ENCODE measurements at regions not wholly inside any gene's neighbourhood (a gene's known extent, or its start where the extent isn't known, plus 50 kb on each side); places are given as distances from the start of the nearest gene placed in this dataset.

DNA sequence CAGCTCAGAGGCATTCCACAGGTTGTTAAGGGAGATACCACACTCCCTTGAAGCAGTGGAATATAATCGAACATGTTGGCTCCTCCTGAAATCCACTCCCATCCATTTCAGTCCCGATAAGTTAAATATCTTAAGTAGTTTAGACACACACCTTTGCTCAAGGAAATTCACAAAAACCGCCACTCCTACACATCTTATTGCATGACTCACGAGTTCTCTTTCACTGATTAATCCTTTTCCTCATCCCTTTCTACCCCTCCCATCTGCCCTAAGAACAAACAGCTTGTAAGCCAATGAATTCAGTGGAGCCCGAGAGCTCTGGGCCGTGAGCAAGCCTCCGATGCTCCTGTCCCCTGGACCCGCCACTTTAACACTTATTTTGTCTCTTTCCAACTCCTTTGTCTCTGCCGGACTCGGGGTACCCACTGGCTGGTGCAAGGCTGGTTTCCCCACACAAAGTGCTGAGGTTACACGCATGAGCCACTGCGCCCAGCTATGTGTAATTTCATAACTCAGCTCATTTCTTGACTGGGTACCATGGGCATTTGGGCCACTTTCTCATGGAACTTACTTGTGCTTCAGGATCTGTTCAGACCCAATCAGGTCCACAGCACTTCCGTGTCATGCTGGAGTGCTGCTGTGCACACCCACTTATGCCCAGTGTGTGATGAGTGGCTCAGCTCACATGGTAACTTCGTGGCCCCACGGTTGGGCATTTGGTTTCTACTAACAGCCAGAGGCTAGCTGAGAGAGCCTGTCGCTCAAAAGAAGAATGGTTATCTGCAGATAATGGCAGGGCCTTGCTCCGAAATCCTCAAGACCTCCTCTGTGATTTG is 171.8 kb upstream of the ALG10B start:
- TF ChIP-seq POLR2A (IDR thresholded peaks at IDR 0.05), result no peak
- TF ChIP-seq, protein P1, sequence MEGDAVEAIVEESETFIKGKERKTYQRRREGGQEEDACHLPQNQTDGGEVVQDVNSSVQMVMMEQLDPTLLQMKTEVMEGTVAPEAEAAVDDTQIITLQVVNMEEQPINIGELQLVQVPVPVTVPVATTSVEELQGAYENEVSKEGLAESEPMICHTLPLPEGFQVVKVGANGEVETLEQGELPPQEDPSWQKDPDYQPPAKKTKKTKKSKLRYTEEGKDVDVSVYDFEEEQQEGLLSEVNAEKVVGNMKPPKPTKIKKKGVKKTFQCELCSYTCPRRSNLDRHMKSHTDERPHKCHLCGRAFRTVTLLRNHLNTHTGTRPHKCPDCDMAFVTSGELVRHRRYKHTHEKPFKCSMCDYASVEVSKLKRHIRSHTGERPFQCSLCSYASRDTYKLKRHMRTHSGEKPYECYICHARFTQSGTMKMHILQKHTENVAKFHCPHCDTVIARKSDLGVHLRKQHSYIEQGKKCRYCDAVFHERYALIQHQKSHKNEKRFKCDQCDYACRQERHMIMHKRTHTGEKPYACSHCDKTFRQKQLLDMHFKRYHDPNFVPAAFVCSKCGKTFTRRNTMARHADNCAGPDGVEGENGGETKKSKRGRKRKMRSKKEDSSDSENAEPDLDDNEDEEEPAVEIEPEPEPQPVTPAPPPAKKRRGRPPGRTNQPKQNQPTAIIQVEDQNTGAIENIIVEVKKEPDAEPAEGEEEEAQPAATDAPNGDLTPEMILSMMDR (IDR thresholded peaks at IDR 0.05), result no peak

DNA sequence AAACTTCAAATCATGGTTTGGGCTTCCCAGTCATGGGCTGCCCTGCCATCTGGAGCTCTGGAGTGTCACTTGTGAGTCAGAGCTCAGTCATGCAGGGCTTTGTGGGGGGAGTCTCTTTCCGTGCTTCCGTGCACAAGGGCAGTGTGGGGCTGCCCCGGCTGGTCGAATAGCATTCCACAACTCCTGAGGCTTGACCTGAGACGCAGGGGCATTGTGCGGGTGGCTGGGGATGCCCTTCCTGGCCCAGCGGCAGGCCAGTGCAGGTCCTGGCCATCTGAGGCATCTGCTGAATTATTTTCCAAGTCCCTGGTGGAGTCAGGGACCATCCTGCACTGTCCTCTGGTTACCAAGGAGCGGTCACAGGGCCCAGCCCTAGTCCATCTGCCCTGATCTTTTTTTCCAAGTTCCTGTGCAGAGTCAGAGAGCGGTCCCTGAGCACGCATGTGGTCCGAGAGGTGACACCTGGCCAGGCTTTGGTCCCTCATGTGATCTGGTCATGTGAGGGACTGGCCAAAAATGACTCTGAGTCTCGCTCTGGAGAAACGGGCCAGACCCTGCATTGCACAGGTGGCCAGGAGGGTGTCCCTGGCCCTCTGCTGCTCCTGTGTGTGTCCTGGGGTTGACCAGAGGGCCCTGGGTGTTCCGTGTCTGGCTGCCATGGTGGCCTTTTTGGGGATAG is 167.0 kb upstream of the ALG10B start:
- intact Hi-C loops (cut with DNase I), result no loop called here
- no peak for DNase-seq
- TF ChIP-seq, protein P1 (IDR thresholded peaks at IDR 0.05), result no peak
- no peak for TF ChIP-seq POLR2A (IDR thresholded peaks at IDR 0.05)

More for the DNA sequence above, 171.8 kb upstream of the ALG10B start:
- WGBS, 4 donors, result 70 to 77% (median 72%) methylated on average over 17 of the region's 17 CpGs
- Histone ChIP-seq H3K4me1 (replicated peaks in 1 of 2) (no peaks in the 10 kb centered on the region), H3K4me3 (no peak overlapping the region), H3K36me3 (replicated peaks in 1 of 2) (no peaks in the 10 kb centered on the region), H3K27me3 (no peaks in the 10 kb centered on the region), H3K27ac (no peak overlapping the region), H3K9me3 (replicated peaks in 1 of 3) (no peaks in the 10 kb centered on the region)
- intact Hi-C loops (cut with DNase I), result loop anchor here in 1 of 2 donors (5.0 kb wide), 1 partner anchor 167 kb away; no protein-coding TSS in a partner anchor
- no peak for DNase-seq

DNA sequence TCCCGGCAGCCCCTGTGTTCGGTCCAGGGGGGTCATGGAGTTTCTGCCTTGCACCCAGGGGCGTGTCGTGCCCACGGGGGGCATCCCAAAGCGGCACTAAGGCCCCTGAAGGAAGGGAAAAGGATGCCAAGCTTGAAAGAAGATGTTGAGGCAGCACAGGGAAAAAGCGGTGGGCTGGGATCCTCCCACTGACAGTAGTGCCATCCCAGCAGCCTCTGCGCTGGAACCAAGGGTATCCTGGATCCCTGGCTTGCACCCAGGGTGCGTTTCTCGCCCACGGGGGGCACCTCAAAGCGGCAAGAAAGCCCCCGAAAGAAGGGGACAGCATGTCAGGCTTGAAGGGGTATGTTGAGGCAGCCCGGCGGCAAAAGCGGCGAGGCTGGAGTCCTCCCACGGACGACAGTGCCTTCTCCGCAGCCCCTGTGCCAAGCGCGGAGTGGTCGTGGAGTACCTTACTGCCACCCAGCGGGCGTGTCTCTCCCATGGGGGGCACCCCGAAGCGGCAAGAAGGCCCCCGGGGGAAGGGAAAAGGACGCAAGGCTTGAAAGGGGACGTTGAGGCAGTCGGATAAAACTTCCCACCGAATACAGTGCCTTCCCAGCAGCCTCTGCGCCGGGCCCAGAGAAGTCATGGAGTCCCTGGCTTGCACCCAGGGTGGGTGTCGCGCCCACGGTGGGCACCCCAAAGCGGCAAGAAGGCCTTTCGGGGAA is 164.4 kb upstream of the ALG10B start:
- Histone ChIP-seq H3K36me3 (replicated peaks in 1 of 2) (no peaks in the 10 kb centered on the region), H3K9me3 (replicated peaks in 1 of 3) (no peaks in the 10 kb centered on the region), H3K4me1 (replicated peaks in 1 of 2) (no peaks in the 10 kb centered on the region), H3K27me3 (no peaks in the 10 kb centered on the region), H3K27ac (no peak overlapping the region), H3K4me3 (no peak overlapping the region)
- intact Hi-C loops (cut with DNase I), result no loop called here
- no peak for DNase-seq
- TF ChIP-seq, protein P1 (IDR thresholded peaks at IDR 0.05), result no peak
- TF ChIP-seq POLR2A (IDR thresholded peaks at IDR 0.05), result no peak
- 73 to 80% (median 75%) methylated on average over 35 to 39 of the region's 39 CpGs for WGBS, 4 donors

More for the DNA sequence above, 167.0 kb upstream of the ALG10B start:
- H3K27me3 ChIP-seq, result no peaks in the 10 kb centered on the region
- H3K4me1 ChIP-seq (replicated peaks in 1 of 2), result no peaks in the 10 kb centered on the region
- H3K27ac ChIP-seq, result no peak overlapping the region
- WGBS, 4 donors, result 83 to 90% (median 85%) methylated on average over 1 to 14 of the region's 14 CpGs
- no peaks in the 10 kb centered on the region for H3K9me3 ChIP-seq (replicated peaks in 1 of 3)
- no peaks in the 10 kb centered on the region for H3K36me3 ChIP-seq (replicated peaks in 1 of 2)
- H3K4me3 ChIP-seq, result no peak overlapping the region

Data from adrenal gland (tissue), 9 donors.